SW480 (cell line): ENCODE measurements at regions not wholly inside any gene's neighbourhood (a gene's known extent, or its start where the extent isn't known, plus 50 kb on each side); places are given as distances from the start of the nearest gene placed in this dataset.
"Not testable (repeated sequence)": the region's sequence is repeated elsewhere in the genome, so short reads cannot be mapped to it uniquely, and the experiment has no call there.

Source experiments
- DNase-seq: peaks from one replicate; pipeline ENCODE4 v3.0.0-alpha.2; 2016; ENCODE audit warnings: low spot score

GRCh38 chr10:4262870-4263600 lies 478.0 kb upstream of the KLF6 start:
- no peak for DNase-seq

- DNase-seq, result no peak
These were observed 477.4 kb upstream of the KLF6 start for GRCh38 chr10:4262449-4262848.

- DNase-seq, result peak; percentile 36
These were observed 475.6 kb upstream of the KLF6 start for GRCh38 chr10:4260483-4261124.

- DNase-seq, result no peak
These were observed 473.0 kb upstream of the KLF6 start for GRCh38 chr10:4257939-4258465.

GRCh38 chr10:4256971-4257370 lies 472.0 kb upstream of the KLF6 start:
- no peak for DNase-seq

- DNase-seq, result no peak
These were observed 470.7 kb upstream of the KLF6 start for GRCh38 chr10:4255751-4256150.

GRCh38 chr10:4254101-4254994 lies 469.3 kb upstream of the KLF6 start:
- no peak for DNase-seq

GRCh38 chr10:4252701-4253100 lies 467.7 kb upstream of the KLF6 start:
- DNase-seq, result no peak

GRCh38 chr10:4250587-4250887 lies 465.5 kb upstream of the KLF6 start:
- no peak for DNase-seq

GRCh38 chr10:4249841-4250586 lies 465.0 kb upstream of the KLF6 start:
- DNase-seq, result no peak

- DNase-seq, result no peak
These were observed 462.4 kb upstream of the KLF6 start for GRCh38 chr10:4247379-4247778.

GRCh38 chr10:4246881-4247358 lies 461.9 kb upstream of the KLF6 start:
- no peak for DNase-seq

- DNase-seq, result peak; percentile 58
These were observed 458.6 kb upstream of the KLF6 start for GRCh38 chr10:4243651-4244050.

GRCh38 chr10:4243169-4243568 lies 458.2 kb upstream of the KLF6 start:
- no peak for DNase-seq

- peak; percentile 48 for DNase-seq
These were observed 457.6 kb upstream of the KLF6 start for GRCh38 chr10:4242561-4243035.

- DNase-seq, result peak; percentile 78
These were observed 456.8 kb upstream of the KLF6 start for GRCh38 chr10:4241724-4242345.

- DNase-seq, result no peak
These were observed 455.7 kb upstream of the KLF6 start for GRCh38 chr10:4240608-4241197.

- DNase-seq, result no peak
These were observed 454.2 kb upstream of the KLF6 start for GRCh38 chr10:4239186-4239585.

GRCh38 chr10:4236905-4237304 lies 451.9 kb upstream of the KLF6 start:
- DNase-seq, result not testable (repeated sequence)

- DNase-seq, result peak; percentile 73
These were observed 449.7 kb upstream of the KLF6 start for GRCh38 chr10:4234661-4235060.

GRCh38 chr10:4231439-4231838 lies 446.4 kb upstream of the KLF6 start:
- DNase-seq, result no peak
